Hypothalamus (tissue), 51 donors: ENCODE measurements at regions not wholly inside any gene's neighbourhood (a gene's known extent, or its start where the extent isn't known, plus 50 kb on each side); places are given as distances from the start of the nearest gene placed in this dataset.
"Not testable (repeated sequence)": the region's sequence is repeated elsewhere in the genome, so short reads cannot be mapped to it uniquely, and the experiment has no call there.

Source experiments
- DNase-seq, 51 donors: peaks; one replicate each; lab custom pipeline; 2025; lab: John Stamatoyannopoulos, UW

- no peak for DNase-seq
Observed at GRCh38 chr13:30072818-30073186, 222.4 kb upstream of the UBL3 start.

GRCh38 chr13:30071969-30072817 is 221.8 kb upstream of the UBL3 start:
- DNase-seq = no peak

GRCh38 chr13:30065181-30065580 is 214.8 kb upstream of the UBL3 start:
- DNase-seq = no peak

- DNase-seq = no peak
Observed at GRCh38 chr13:30063892-30064291, 213.5 kb upstream of the UBL3 start.

- DNase-seq = no peak
Observed at GRCh38 chr13:30061217-30061616, 210.8 kb upstream of the UBL3 start.

GRCh38 chr13:30058429-30058828 is 208.0 kb upstream of the UBL3 start:
- DNase-seq = no peak

- not testable (repeated sequence) for DNase-seq
Observed at GRCh38 chr13:30054546-30054945, 204.1 kb upstream of the UBL3 start.

GRCh38 chr13:30053939-30054338 is 203.5 kb upstream of the UBL3 start:
- DNase-seq = no peak

- DNase-seq = no peak
Observed at GRCh38 chr13:30052120-30052519, 201.7 kb upstream of the UBL3 start.

GRCh38 chr13:30051531-30052060 is 201.2 kb upstream of the UBL3 start:
- DNase-seq = no peak

- DNase-seq = no peak
Observed at GRCh38 chr13:30049692-30050091, 199.3 kb upstream of the UBL3 start.

- no peak for DNase-seq
Observed at GRCh38 chr13:30047154-30047874, 196.9 kb upstream of the UBL3 start.

- no peak for DNase-seq
Observed at GRCh38 chr13:30045916-30046704, 195.7 kb upstream of the UBL3 start.

- DNase-seq = no peak
Observed at GRCh38 chr13:30044932-30045331, 194.5 kb upstream of the UBL3 start.

GRCh38 chr13:30043631-30043925 is 193.2 kb upstream of the UBL3 start:
- DNase-seq = no peak

- no peak for DNase-seq
Observed at GRCh38 chr13:30042891-30043630, 192.6 kb upstream of the UBL3 start.

- DNase-seq = no peak
Observed at GRCh38 chr13:30042272-30042671, 191.9 kb upstream of the UBL3 start.

- no peak for DNase-seq
Observed at GRCh38 chr13:30039511-30039911, 189.1 kb upstream of the UBL3 start.

GRCh38 chr13:30038884-30039283 is 188.5 kb upstream of the UBL3 start:
- no peak for DNase-seq

- no peak for DNase-seq
Observed at GRCh38 chr13:30037766-30038165, 187.3 kb upstream of the UBL3 start.

- DNase-seq = no peak
Observed at GRCh38 chr13:30037306-30037705, 186.9 kb upstream of the UBL3 start.
